GM19397 (cell line): ENCODE measurements at regions not wholly inside any gene's neighbourhood (a gene's known extent, or its start where the extent isn't known, plus 50 kb on each side); places are given as distances from the start of the nearest gene placed in this dataset.

Experiments
- ATAC-seq: cut with Tn5 transposase; IDR thresholded peaks from one replicate; pipeline ENCODE4 v1.9.1; 2021; ENCODE audit warnings: mild to moderate bottlenecking, moderate library complexity; ENCODE audit not compliant: unreplicated experiment

GRCh38 chr11:91872243-91872642 is 352.4 kb upstream of the FAT3 start:
- no peak for ATAC-seq

DNA sequence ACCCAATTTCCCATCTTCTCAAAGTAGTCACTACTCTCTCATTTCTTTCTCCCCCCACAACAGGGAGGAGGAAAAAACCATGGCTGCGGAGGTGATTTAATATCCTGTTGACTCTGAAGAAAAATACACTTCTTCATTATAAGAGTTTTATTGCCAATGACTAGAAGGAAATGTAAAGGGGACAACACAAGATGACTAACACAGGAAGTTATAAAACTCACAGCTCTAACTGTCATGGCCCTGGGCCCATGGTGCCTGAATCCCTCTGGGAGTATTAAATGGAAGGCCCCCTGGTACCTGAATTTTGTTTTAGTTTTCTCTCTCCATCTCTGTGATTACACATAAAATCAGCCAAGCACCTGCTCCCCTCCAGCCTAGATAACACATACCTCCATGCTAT is 352.8 kb upstream of the FAT3 start:
- no peak for ATAC-seq

DNA sequence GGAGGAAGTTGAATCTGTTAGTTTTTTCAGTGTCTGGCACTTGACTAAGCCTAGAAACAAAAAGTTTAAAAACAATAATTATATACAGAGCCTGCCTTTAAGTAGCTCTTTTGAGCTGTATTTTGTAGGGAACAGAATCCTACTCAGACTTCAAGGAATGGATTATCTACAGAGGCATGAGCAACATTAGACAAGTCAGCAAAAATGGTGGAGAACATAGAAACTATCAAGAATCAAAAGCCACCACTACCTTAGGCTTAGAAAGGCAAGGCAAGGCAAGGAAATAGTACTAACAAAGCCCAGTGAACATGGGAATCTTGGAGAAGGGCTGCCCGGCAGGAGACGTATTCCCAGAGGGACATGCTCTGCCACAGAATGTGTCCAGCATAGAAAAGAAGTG is 353.6 kb upstream of the FAT3 start:
- no peak for ATAC-seq

DNA sequence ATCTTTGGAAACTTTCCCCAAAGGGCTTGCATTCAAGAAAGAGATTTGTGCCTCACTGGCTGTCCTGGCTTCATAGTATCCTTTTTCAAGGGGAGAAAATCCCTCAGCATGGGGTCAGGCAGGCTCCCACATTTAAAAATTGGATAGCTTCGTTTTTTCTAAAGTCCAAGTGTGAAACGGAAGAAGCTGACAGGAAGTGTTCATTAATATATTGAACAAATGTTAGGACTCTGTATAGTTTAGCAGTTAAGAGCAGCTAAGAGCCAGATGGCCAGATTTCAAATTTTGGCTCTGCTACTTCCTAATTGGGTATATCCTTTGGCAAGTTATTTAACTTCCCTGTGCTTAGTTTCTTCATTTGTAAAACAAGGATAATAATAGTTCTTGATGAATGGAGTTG is 354.9 kb upstream of the FAT3 start:
- ATAC-seq: no peak

GRCh38 chr11:91866642-91867041 is 358.0 kb upstream of the FAT3 start:
- ATAC-seq: no peak

DNA sequence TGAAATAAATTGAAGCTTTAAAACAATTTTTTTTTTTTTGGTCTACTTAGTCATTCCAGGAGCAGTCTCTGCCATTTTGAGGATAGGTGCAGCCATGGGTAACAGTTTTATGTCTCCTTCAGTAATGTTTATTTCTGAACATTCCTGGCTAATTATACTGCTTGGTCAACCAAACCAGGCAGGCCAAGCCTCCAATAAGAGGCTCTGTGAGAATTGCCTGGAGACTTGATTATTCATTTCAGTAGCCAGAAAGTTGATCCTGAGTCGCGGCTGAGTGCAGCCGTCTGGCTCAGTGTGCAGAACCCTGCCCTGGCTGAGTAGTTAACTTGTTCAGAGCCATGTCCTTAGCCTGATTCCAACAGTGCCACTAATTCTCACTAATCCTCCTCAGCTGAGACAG is 364.0 kb upstream of the FAT3 start:
- no peak for ATAC-seq

DNA sequence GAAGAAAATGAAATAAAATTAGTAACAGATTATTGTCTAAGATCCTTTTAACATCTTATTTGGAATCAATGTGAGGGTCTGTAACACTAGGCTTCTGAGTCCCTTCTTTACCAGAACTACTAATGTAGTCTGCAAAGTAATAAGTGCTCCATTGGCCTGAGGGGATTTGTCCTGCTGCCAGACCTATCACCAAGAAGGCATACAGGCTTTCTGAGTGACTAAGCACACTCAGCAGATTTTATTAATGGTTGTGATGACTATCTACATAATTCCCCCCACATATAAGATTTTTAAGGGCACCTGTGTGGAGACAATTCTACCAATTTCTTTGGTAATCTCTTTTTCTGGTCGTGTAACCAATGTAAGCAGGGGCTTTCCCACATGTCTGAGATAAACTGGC is 365.0 kb upstream of the FAT3 start:
- ATAC-seq: no peak

GRCh38 chr11:91857179-91857578 is 367.4 kb upstream of the FAT3 start:
- no peak for ATAC-seq

- no peak for ATAC-seq
Measured at GRCh38 chr11:91854780-91855179, 369.8 kb upstream of the FAT3 start.

DNA sequence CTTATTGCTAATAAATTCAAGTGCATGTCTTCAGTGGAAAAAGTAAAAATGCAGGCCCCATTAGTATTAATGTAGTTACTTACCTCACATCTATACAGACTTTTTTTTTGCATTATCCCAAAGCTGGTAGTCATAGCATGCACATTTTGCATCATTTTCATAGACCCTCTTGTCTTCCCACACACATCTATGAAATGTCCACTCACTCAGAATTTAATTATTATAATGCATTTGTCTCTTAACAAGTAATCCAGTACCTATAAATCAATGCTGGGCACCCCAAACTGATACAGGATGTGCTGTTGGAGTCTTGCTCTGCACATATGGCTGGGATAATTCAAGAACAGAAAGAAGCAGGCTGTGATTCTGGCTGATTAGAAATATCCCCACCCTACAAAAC is 370.4 kb upstream of the FAT3 start:
- no peak for ATAC-seq

GRCh38 chr11:91851908-91852307 is 372.7 kb upstream of the FAT3 start:
- no peak for ATAC-seq

DNA sequence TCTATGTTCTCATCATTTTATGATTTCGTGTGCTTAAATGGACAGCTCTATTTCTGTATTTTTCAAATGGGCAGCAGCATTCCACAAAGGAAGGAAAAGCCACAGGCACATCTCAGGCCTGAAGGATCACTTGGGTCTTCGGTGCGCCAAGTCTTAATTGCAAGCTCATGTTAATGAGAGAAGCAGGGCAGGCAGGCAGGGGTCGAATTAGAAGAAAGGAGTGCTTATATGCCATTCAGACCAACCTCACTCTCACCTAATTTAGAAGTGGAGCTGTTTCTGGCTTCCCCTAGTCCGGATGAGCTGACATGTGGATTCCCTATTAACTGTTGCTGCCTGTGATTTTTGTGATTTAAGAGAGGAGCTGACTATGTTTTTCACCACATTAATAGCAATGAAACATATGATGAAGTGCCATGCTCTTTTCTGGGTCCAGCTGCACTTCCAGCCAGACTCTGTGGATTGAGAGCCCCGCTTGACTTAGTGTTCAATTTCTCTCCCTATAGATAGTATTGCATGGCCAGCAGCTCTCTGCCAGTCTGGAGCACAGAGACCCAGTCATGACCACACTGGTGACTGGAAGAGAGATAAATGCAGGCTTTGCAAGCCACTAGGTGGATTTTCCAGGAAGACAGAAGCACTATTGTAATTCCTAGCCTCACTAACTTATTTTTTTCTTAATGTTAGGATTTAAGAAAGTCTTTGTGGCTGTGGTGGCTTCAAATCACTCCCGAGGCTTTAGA is 373.9 kb upstream of the FAT3 start:
- ATAC-seq: no peak

DNA sequence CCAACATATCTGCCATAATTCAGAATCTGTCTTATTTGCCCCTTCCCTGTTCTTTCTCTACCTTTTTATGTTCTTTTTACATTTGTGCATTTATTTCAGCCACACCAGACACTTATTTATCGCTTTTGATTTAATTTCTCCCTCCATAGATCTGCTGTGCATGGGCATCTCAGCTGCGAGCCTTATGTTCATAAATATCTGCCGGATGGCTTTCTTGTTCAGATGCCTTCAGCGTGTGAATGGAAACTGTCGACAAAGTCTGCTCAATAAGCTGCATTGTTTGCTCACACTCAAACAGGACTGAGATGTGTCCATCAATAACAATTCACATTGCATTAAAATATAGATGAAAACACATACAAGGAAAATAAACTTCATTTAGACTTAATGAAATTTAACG is 374.6 kb upstream of the FAT3 start:
- no peak for ATAC-seq

- ATAC-seq: no peak
Measured at GRCh38 chr11:91846649-91847048, 378.0 kb upstream of the FAT3 start.

DNA sequence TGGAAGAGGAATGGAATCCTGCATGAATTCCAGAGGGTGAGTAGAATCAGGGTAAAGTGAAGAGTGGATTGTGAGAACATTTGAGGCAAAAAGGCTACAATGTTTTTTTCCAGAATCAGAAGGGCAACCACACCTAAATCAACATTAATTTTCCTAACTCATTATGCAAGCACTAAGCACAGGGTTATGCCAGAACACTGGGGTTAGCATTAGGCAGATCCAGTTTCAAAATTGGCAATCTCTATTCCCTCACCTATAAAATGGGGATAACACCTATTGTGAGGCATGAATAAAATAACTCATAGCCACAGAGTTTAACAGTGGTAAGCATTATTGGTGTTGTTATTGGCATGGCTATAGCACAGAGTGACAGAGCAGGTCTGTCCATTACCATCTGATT is 378.6 kb upstream of the FAT3 start:
- no peak for ATAC-seq

- no peak for ATAC-seq
Measured at GRCh38 chr11:91840640-91841240, 383.9 kb upstream of the FAT3 start.

- ATAC-seq: no peak
Measured at GRCh38 chr11:91837411-91838330, 386.9 kb upstream of the FAT3 start.

DNA sequence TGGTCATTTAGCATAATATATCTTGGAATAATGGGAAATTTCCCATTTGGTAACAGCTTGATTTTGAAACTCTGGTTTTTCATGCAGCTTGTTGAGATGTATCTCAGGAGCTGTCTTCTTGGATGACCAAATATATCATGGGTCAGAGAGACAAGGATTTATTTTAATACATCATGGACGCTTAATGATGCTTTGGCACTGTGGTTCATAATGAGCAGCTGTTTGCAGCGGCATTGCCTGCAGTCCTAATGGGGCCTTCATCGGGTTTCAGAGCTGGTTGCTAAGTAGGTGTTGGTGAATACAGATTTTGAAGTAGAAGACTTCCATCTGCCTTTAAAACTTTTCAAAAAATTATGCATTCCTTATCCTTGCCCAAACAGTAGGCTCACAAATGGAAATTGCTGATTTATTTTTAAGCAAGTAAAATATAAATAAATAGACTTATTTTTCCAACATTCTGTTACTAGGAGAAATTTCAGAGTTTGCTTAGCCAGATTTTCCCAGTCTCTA is 389.5 kb upstream of the FAT3 start:
- no peak for ATAC-seq

- no peak for ATAC-seq
Measured at GRCh38 chr11:91828901-91829300, 395.7 kb upstream of the FAT3 start.

DNA sequence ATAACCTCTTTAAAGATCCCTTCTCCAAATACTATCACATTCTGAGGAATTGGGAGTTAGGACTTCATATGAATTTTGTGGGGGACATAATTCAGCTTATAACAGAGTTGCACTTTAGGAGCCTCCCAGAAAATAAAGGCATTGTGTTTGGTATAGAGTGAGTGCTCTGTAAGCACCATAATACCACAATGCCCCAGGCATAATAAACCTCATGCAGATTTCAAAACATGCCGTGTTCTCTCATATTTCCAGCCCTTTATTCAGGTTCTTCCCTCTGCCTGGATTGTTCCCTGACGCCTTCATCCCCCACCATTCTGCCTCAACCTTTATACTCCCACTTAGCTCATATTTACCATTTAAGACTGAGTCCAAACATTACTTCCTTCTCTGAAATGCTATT is 398.8 kb upstream of the FAT3 start:
- ATAC-seq: no peak

GRCh38 chr11:91823252-91823830 is 401.3 kb upstream of the FAT3 start:
- ATAC-seq: no peak
